ENCODE measurements at regions not wholly inside any gene's neighbourhood (a gene's known extent, or its start where the extent isn't known, plus 50 kb on each side); places are given as distances from the start of the nearest gene placed in this dataset.

DNA sequence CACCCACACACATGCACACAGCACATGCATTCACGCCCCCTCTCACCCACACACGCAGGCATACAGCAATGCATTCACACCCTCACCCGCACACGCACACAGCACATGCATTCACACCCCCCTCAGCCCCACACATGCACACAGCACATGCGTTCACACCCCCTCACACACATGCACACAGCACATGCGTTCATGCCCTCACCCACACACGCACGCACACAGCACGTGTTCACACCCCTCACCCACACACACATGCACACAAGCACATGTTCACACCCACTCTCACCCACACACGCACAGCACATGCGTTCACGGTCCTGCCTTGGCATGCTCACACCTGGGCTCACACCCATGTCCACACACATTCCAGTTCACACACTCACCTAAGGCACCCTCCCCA, 64.2 kb downstream of the ENGASE start:
- TF ChIP-seq, protein P1, sequence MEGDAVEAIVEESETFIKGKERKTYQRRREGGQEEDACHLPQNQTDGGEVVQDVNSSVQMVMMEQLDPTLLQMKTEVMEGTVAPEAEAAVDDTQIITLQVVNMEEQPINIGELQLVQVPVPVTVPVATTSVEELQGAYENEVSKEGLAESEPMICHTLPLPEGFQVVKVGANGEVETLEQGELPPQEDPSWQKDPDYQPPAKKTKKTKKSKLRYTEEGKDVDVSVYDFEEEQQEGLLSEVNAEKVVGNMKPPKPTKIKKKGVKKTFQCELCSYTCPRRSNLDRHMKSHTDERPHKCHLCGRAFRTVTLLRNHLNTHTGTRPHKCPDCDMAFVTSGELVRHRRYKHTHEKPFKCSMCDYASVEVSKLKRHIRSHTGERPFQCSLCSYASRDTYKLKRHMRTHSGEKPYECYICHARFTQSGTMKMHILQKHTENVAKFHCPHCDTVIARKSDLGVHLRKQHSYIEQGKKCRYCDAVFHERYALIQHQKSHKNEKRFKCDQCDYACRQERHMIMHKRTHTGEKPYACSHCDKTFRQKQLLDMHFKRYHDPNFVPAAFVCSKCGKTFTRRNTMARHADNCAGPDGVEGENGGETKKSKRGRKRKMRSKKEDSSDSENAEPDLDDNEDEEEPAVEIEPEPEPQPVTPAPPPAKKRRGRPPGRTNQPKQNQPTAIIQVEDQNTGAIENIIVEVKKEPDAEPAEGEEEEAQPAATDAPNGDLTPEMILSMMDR (IDR thresholded peaks at IDR 0.05) = no peak
- TF ChIP-seq POLR2A (IDR thresholded peaks at IDR 0.05) = no peak
